RWPE1 (cell line): ENCODE measurements at regions not wholly inside any gene's neighbourhood (a gene's known extent, or its start where the extent isn't known, plus 50 kb on each side); places are given as distances from the start of the nearest gene placed in this dataset.

Experiments
- CTCF ChIA-PET: fragments of 350-600 bp; sonication (Branson Sonifier 250); formaldehyde crosslinking; extraction: SDS; loops from one replicate; lab custom pipeline; 2021; lab: Yijun Ruan, JAX
- POLR2A ChIA-PET: fragments of 400-600 bp; formaldehyde crosslinking; extraction: SDS; loops from one replicate; lab custom pipeline; 2020; ENCODE audit warnings: antibody characterized with exemption; ENCODE audit not compliant: low non-redundant PET; lab: Yijun Ruan, JAX
- DNase-seq: peaks from one replicate; pipeline ENCODE4 v3.0.0; 2012; ENCODE audit warnings: low spot score
- H3K27ac ChIP-seq: fragments of 450-650 bp; 2 replicates; pipeline ENCODE4 v1.5.1; 2017
- CTCF ChIP-seq: fragments of 450-650 bp; conservative IDR thresholded peaks from 2 replicates; pipeline ENCODE4 v1.5.1; 2017; ENCODE audit warnings: low read depth, mild to moderate bottlenecking

GRCh38 chr6:97665446-97665845 is 382.4 kb upstream of the MMS22L start:
- ChIA-PET CTCF (interaction anchor here (1.0 kb wide), 1 partner anchor 66 kb away, joined by 3 read pairs; no protein-coding TSS in a partner anchor), POLR2A (no interaction called here)
- TF ChIP-seq CTCF = no peak
- DNase-seq = no peak
- H3K27ac ChIP-seq = no peak overlapping the region

- CTCF ChIA-PET = no interaction called here
- TF ChIP-seq CTCF = no peak
- H3K27ac ChIP-seq = no peak overlapping the region
- POLR2A ChIA-PET = no interaction called here
- DNase-seq = no peak
Observed at GRCh38 chr6:97666889-97667288, 383.9 kb upstream of the MMS22L start.

- H3K27ac ChIP-seq = no peak overlapping the region
- TF ChIP-seq CTCF = no peak
- ChIA-PET CTCF (interaction anchor here (0.6 kb wide), 1 partner anchor 270 kb away, joined by 3 read pairs; no protein-coding TSS in a partner anchor), POLR2A (no interaction called here)
- DNase-seq = no peak
Observed at GRCh38 chr6:97668716-97669115, 385.7 kb upstream of the MMS22L start.

- ChIA-PET POLR2A (no interaction called here), CTCF (interaction anchor here (0.6 to 0.7 kb wide), 3 partner anchors 209 to 965 kb away, joined by 3 to 4 read pairs (median 3); no protein-coding TSS in a partner anchor)
- no peak for DNase-seq
- H3K27ac ChIP-seq = no peak overlapping the region
- TF ChIP-seq CTCF = no peak
Observed at GRCh38 chr6:97669191-97670031, 386.4 kb upstream of the MMS22L start.

GRCh38 chr6:97674802-97675201 is 391.8 kb upstream of the MMS22L start:
- ChIA-PET CTCF (interaction anchor here (0.7 kb wide), 1 partner anchor 939 kb away, joined by 5 read pairs; no protein-coding TSS in a partner anchor), POLR2A (no interaction called here)
- no peak for DNase-seq
- H3K27ac ChIP-seq = no peak overlapping the region
- no peak for TF ChIP-seq CTCF

- H3K27ac ChIP-seq = no peak overlapping the region
- no peak for TF ChIP-seq CTCF
- POLR2A ChIA-PET = no interaction called here
- DNase-seq = no peak
- CTCF ChIA-PET = no interaction called here
Observed at GRCh38 chr6:97677626-97678025, 394.6 kb upstream of the MMS22L start.
